GM12875 (cell line): ENCODE measurements at regions not wholly inside any gene's neighbourhood (a gene's known extent, or its start where the extent isn't known, plus 50 kb on each side); places are given as distances from the start of the nearest gene placed in this dataset.
"Not testable (repeated sequence)": the region's sequence is repeated elsewhere in the genome, so short reads cannot be mapped to it uniquely, and the experiment has no call there.

Source experiments
- H3K4me3 ChIP-seq: one replicate; pipeline ENCODE4 v1.5.1; 2011; ENCODE audit warnings: low read depth, low read length, control low read depth
- CTCF ChIP-seq: IDR thresholded peaks from 2 replicates; pipeline ENCODE4 v1.5.1; 2011; ENCODE audit warnings: low read depth, mild to moderate bottlenecking, control low read depth, inconsistent platforms, low read length, moderate library complexity, borderline replicate concordance; ENCODE audit not compliant: insufficient read depth

DNA sequence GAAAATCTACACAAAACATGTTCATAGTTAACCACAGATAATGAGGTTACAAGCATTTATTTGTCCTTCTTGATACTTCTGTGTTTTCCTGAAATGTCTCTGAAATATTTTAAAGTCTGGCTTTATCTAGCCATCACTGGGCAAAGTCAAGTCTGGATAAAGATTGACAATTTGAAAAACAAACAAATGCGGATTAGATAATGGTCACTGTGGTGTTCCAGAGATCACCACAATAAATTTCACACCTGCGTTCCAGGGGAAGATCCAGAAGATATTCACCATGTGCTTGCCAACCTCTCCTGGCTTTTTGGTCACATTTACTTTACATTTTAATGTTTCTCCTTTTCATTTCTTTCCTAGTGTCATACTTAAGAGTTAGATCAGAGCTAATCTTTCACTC lies 109.7 kb upstream of the CCDC28A start:
- H3K4me3 ChIP-seq, result no peak overlapping the region
- no peak for TF ChIP-seq CTCF

GRCh38 chr6:138664745-138665144 lies 108.8 kb upstream of the CCDC28A start:
- no peak overlapping the region for H3K4me3 ChIP-seq
- no peak for TF ChIP-seq CTCF

- no peak overlapping the region for H3K4me3 ChIP-seq
- no peak for TF ChIP-seq CTCF
Measured at GRCh38 chr6:138666636-138667035, 106.9 kb upstream of the CCDC28A start.

DNA sequence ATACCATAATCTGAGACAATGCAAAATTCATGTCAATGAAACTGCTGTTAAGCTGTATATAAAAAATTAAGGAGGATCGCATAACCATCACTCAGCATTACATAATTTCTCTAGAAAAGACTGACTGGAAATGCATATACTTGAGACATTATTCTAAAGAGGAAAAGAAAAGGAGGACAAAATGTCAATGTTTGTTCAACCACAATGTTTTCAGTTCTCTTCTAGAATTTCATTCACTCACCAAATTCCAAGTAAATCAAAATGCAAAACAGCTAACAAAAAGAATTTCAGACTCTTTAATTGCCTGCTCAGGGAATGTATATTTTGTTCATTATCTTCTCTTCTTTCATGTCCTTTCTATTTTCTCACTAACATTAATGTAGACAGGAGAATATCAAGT lies 106.2 kb upstream of the CCDC28A start:
- TF ChIP-seq CTCF, result no peak
- no peak overlapping the region for H3K4me3 ChIP-seq

- H3K4me3 ChIP-seq, result no peak overlapping the region
- TF ChIP-seq CTCF, result no peak
Measured at GRCh38 chr6:138671351-138671750, 102.2 kb upstream of the CCDC28A start.

- TF ChIP-seq CTCF, result no peak
- H3K4me3 ChIP-seq, result no peak overlapping the region
Measured at GRCh38 chr6:138673346-138674014, 100.1 kb upstream of the CCDC28A start.

DNA sequence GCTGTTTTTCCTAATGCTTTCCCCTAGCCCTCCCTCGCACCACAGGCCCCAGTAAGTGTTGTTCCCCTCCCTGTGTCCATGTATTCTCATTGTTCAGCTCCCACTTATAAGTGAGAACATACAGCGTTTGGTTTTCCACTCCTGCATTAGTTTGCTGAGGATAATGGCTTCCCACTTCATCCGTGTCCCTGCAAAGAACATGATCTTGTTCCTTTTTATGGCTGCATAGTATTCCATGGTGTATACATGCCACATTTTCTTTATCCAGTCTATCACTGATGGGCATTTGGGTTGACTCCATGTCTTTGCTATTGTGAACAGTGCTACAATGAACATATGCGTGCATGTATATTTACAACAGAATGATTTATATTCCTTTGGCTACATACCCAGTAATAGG lies 99.1 kb upstream of the CCDC28A start:
- H3K4me3 ChIP-seq, result not testable (repeated sequence)

- no peak overlapping the region for H3K4me3 ChIP-seq
- TF ChIP-seq CTCF, result no peak
Measured at GRCh38 chr6:138677538-138677937, 96.0 kb upstream of the CCDC28A start.
